ENCODE measurements at regions not wholly inside any gene's neighbourhood (a gene's known extent, or its start where the extent isn't known, plus 50 kb on each side); places are given as distances from the start of the nearest gene placed in this dataset.

- Histone ChIP-seq H2AFZ (no peak overlapping the region), H4K20me1 (ENCODE audit: insufficient read depth) (no peaks in the 10 kb centered on the region), H3K4me2 (ENCODE audit: unreplicated experiment) (no peak overlapping the region), H3K27me3 (replicated peaks; ENCODE audit: insufficient read depth) (no peaks in the 10 kb centered on the region), H3K9ac (no peak overlapping the region), H3K36me3 (ENCODE audit: low read depth) (no peaks in the 10 kb centered on the region), H3F3A (ENCODE audit: insufficient read depth) (no peaks in the 10 kb centered on the region), H3K27ac (no peak overlapping the region), H3K9me3 (ENCODE audit: low read depth) (no peaks in the 10 kb centered on the region), H3K4me1 (ENCODE audit: insufficient read depth) (no peaks in the 10 kb centered on the region), H3K4me3 (no peak overlapping the region), H3K79me2 (ENCODE audit: insufficient read depth) (no peaks in the 10 kb centered on the region), H3K9me2 (ENCODE audit: insufficient read depth) (no peaks in the 10 kb centered on the region)
- TF ChIP-seq EZH2phosphoT487 (IDR thresholded peaks at IDR 0.05; ENCODE audit: insufficient read depth, low read depth), result no peak
- TF ChIP-seq EZH2 (IDR thresholded peaks at IDR 0.05; ENCODE audit: insufficient read depth, poor library complexity, severe bottlenecking), result no peak
- in situ Hi-C loops (cut with MboI), result no loop called here
- whole genome bisulfite sequencing, 2 experiments (ENCODE audit: low coverage in 1 of 2, low lambda C conversion rate in 2 of 2, missing lambda C conversion rate in 2 of 2), result 58 to 61% methylated on average over 13 of the region's 13 CpGs
- DNase-seq, result no peak
Observed at GRCh38 chr7:46015107-46015868, 94.2 kb upstream of the IGFBP3 start.

DNA sequence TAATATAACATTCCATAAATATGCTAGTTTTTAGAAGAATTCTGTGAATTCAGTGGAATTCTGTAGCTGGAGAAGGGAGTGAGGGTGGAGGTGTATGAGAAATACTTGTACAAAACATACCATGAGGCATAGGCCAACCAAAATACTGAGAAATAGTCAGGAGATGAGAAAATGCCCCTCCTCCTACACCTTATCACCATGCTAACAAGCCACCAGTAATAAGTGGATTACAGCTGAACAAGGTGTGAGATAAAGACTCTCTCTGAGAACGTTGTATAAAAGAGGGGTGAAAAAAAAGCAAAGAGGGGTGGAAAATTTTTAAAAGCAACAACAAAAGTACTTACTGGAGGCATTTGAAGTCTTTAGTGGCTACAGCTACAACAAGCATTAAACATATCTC, 90.4 kb upstream of the IGFBP3 start:
- Histone ChIP-seq H2AFZ (no peak overlapping the region), H3K4me2 (ENCODE audit: unreplicated experiment) (no peak overlapping the region), H4K20me1 (ENCODE audit: insufficient read depth) (no peaks in the 10 kb centered on the region), H3K9ac (no peak overlapping the region), H3K27me3 (replicated peaks; ENCODE audit: insufficient read depth) (no peaks in the 10 kb centered on the region), H3F3A (ENCODE audit: insufficient read depth) (no peaks in the 10 kb centered on the region), H3K9me2 (ENCODE audit: insufficient read depth) (no peaks in the 10 kb centered on the region), H3K9me3 (ENCODE audit: low read depth) (no peaks in the 10 kb centered on the region), H3K36me3 (ENCODE audit: low read depth) (no peaks in the 10 kb centered on the region), H3K27ac (no peak overlapping the region), H3K4me3 (no peak overlapping the region), H3K4me1 (ENCODE audit: insufficient read depth) (no peaks in the 10 kb centered on the region), H3K79me2 (ENCODE audit: insufficient read depth) (no peaks in the 10 kb centered on the region)
- DNase-seq, result no peak
- TF ChIP-seq EZH2 (IDR thresholded peaks at IDR 0.05; ENCODE audit: insufficient read depth, poor library complexity, severe bottlenecking) (no peak), EZH2phosphoT487 (IDR thresholded peaks at IDR 0.05; ENCODE audit: insufficient read depth, low read depth) (no peak)
- in situ Hi-C loops (cut with MboI), result no loop called here
- 42 to 44% methylated on average over 1 of the region's 1 CpG for WGBS, 2 experiments (ENCODE audit: low coverage in 1 of 2, low lambda C conversion rate in 2 of 2, missing lambda C conversion rate in 2 of 2)

GRCh38 chr7:46011059-46011458, 90.0 kb upstream of the IGFBP3 start:
- Histone ChIP-seq H3F3A (ENCODE audit: insufficient read depth) (no peaks in the 10 kb centered on the region), H3K27ac (no peak overlapping the region), H3K9me2 (ENCODE audit: insufficient read depth) (no peaks in the 10 kb centered on the region), H3K27me3 (replicated peaks; ENCODE audit: insufficient read depth) (no peaks in the 10 kb centered on the region), H2AFZ (no peak overlapping the region), H3K79me2 (ENCODE audit: insufficient read depth) (no peaks in the 10 kb centered on the region), H3K9ac (no peak overlapping the region), H4K20me1 (ENCODE audit: insufficient read depth) (no peaks in the 10 kb centered on the region), H3K36me3 (ENCODE audit: low read depth) (no peaks in the 10 kb centered on the region), H3K4me2 (ENCODE audit: unreplicated experiment) (no peak overlapping the region), H3K9me3 (ENCODE audit: low read depth) (no peaks in the 10 kb centered on the region), H3K4me1 (ENCODE audit: insufficient read depth) (no peaks in the 10 kb centered on the region), H3K4me3 (no peak overlapping the region)
- in situ Hi-C loops (cut with MboI), result no loop called here
- no peak for DNase-seq
- 89 to 100% methylated on average over 2 of the region's 2 CpGs for WGBS, 2 experiments (ENCODE audit: low coverage in 1 of 2, low lambda C conversion rate in 2 of 2, missing lambda C conversion rate in 2 of 2)
- TF ChIP-seq EZH2 (IDR thresholded peaks at IDR 0.05; ENCODE audit: insufficient read depth, poor library complexity, severe bottlenecking), result no peak
- TF ChIP-seq EZH2phosphoT487 (IDR thresholded peaks at IDR 0.05; ENCODE audit: insufficient read depth, low read depth), result no peak

DNA sequence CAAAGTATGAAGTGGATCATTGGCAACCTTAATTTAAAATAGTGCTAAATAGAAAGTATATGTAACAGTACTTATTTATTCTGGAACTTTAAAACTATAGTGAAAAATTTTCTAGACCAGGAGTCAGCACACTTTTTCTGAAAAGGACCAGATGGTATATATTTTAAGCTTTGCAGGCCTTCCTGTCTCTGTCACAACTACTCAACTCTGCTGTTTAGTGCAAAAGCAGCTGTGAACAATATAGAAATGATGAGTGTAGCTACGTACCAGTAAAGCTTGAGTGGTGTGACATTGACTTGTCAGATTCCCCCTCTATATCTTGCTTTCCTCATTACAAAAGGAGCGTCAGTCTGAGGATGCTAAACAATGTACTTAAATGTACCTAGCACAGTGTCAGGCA, 88.1 kb upstream of the IGFBP3 start:
- H3K9me2 ChIP-seq (ENCODE audit: insufficient read depth), result no peaks in the 10 kb centered on the region
- no peak overlapping the region for H2AFZ ChIP-seq
- no peak overlapping the region for H3K9ac ChIP-seq
- no peak overlapping the region for H3K4me2 ChIP-seq (ENCODE audit: unreplicated experiment)
- H3F3A ChIP-seq (ENCODE audit: insufficient read depth), result peaks cover 9% of the 10 kb centered on the region
- 97 to 100% methylated on average over 2 of the region's 2 CpGs for WGBS, 2 experiments (ENCODE audit: low coverage in 1 of 2, low lambda C conversion rate in 2 of 2, missing lambda C conversion rate in 2 of 2)
- H3K36me3 ChIP-seq (ENCODE audit: low read depth), result no peaks in the 10 kb centered on the region
- H3K9me3 ChIP-seq (ENCODE audit: low read depth), result no peaks in the 10 kb centered on the region
- peaks cover 11% of the 10 kb centered on the region for H3K4me1 ChIP-seq (ENCODE audit: insufficient read depth)
- no peaks in the 10 kb centered on the region for H3K79me2 ChIP-seq (ENCODE audit: insufficient read depth)
- H3K4me3 ChIP-seq, result no peak overlapping the region
- no peak for TF ChIP-seq EZH2 (IDR thresholded peaks at IDR 0.05; ENCODE audit: insufficient read depth, poor library complexity, severe bottlenecking)
- no peak for TF ChIP-seq EZH2phosphoT487 (IDR thresholded peaks at IDR 0.05; ENCODE audit: insufficient read depth, low read depth)
- no peak overlapping the region for H3K27ac ChIP-seq
- H3K27me3 ChIP-seq (replicated peaks; ENCODE audit: insufficient read depth), result no peaks in the 10 kb centered on the region
- no peak for DNase-seq
- in situ Hi-C loops (cut with MboI), result no loop called here
- H4K20me1 ChIP-seq (ENCODE audit: insufficient read depth), result no peaks in the 10 kb centered on the region

All from GM23248 (cell line).